ENCODE measurements at regions not wholly inside any gene's neighbourhood (a gene's known extent, or its start where the extent isn't known, plus 50 kb on each side); places are given as distances from the start of the nearest gene placed in this dataset.

DNA sequence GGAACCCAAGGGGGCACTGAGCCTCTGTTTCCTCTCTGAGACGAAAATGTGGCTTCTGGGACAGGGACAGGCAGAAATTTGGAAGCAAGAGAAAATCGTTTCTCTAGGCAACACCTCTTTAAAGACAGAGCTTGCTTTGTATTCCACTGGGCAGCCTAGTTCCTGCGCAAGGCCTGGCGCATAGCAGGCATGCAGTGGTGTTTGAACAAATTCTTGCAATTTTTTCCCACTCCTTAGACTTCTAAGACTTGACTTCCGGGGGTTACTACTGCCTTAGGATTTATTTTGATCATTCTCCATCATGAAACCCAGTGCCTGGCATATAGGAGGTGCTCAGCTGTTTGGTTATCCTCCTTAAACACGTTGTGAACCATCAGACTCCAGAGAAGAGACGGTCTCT lies 249.0 kb upstream of the KCNG1 start:
- TF ChIP-seq CTCF (conservative IDR thresholded peaks at IDR 0.05), result no peak
- TF ChIP-seq ZFX (IDR thresholded peaks at IDR 0.05), result no peak

All from C4-2B (cell line).